Kidney tubule cell (primary cell): ENCODE measurements at regions not wholly inside any gene's neighbourhood (a gene's known extent, or its start where the extent isn't known, plus 50 kb on each side); places are given as distances from the start of the nearest gene placed in this dataset.
"Not testable (repeated sequence)": the region's sequence is repeated elsewhere in the genome, so short reads cannot be mapped to it uniquely, and the experiment has no call there.

Source experiments
- DNase-seq: peaks from one replicate; pipeline ENCODE4 v3.0.0-alpha.2; 2018; ENCODE audit warnings: low spot score

DNA sequence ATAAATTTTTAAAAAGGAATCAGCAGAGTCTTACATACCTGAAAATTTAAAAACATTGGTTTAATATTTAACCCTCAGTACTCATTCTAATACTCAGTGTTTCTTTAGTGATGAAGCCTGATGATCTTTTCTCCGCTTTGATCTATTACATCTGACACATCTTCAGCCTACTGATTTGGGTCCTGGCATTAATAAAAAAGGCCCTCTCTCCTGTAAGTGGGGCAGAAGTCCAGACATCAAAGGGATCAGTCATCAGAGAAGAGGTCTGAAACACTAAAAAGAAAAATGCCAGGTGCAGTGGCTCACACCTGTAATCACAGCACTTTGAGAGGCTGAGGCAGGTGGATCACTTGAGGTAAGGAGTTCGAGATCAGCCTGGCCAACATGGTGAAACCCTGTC, 581.1 kb upstream of the LRATD1 start:
- DNase-seq = no peak

DNA sequence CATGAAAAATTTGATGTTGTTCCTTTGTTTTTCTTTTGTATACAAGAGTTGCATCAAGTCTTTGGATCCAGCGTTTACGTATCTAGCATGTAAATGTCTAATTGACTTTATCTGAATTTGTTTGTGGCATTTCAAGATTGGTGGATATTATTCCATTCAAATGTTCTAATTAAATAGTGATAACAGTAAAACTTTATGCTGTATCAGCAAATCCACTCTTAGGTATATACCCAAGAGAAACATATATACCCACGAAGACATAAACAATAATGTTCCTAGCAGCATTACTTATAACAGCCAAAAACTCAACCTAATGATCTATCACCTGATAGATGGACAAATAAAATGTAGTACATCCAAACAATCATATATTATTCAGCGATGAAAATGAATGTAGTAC, 579.4 kb upstream of the LRATD1 start:
- DNase-seq = no peak

DNA sequence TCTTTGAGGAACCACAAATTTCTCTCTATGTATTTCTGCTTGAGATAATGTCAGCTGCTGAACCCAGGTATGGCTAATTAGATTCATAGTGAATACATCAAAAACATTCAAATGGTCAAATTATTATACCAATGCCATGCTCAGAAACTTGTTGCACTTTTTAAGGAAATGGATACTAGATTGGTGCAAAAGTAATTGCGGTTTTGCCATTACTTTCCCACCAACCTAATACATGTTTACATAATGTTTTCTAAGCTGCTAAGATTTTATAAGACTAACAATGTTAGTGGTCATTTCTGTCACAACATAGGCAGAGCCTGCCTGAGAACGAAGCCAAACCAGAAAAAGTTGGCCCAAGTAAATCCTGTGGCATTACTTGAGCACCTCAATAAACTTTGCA, 568.2 kb upstream of the LRATD1 start:
- no peak for DNase-seq

DNA sequence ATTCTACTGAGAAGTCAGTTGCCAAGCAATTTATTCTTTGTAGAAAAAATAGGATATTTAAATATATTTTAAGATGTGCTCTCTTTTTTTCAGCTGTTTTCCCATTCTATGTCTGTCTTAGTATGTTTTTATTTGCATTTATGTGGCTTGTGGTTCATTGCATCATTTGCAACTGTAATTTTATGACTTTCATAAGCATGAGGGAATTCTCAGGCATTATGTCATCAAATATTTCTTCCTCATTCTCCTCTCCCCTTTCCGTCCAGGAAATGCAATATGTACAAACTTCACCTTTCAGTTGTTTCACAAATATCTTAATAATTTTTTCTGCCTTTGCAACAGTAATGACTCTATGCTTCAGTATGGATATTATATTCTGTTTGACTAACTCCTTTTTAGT, 560.2 kb upstream of the LRATD1 start:
- DNase-seq = peak; percentile 25

DNA sequence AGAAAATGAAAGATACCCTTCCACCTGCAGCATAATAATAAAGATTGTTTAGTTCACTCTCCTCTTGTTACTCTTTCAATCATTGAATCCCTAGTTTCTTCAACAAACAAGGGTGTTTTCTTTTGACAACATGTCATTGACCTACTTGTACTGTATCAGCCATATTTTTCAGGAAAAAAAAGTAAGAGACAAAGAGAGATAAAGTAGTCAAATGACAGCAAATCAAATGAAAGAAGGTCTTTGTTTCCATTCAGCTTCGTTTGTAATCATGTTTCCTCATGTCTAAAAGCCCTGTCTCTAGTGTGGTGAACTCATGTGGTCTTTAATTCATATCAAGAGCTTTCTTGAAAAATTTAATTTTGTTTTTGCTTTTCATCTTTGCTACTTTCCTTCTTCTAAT, 557.8 kb upstream of the LRATD1 start:
- DNase-seq = no peak

DNA sequence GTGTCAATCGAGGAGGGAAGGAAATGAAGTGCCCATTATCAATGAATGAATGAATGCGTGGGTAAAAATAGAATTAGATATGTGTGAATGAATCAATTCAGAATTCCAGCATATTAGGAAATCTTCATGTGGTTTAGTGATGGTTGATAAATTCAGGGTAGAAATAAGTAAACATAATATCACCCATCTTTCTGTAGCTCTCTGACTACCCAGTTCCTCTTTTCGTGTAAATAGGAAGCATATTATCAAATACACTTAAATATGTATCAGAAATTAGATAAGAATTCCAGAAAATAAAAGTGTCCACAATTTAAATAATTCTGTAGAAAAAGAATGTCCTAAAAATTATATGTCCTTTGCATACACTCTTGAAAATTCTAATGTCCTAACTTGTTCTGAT, 552.9 kb upstream of the LRATD1 start:
- DNase-seq = no peak

DNA sequence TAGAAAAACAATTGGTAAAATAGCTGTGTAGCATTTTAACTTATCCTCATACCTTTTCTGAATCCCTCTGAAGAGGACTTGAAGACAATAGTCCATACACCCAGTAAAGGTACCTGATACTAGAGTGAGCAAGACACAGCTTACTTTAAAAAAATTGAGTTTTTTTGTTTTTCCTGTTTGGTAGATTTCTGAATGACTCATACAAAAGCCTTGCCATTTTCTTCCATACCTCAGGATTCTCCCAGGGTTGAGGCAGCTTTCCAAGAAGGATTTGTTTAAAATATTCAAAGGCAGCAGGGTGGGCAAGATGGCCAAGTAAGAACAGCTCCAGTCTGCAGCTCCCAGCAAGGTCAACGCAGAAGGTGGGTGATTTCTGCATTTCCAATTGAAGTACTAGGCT, 551.0 kb upstream of the LRATD1 start:
- DNase-seq = no peak

DNA sequence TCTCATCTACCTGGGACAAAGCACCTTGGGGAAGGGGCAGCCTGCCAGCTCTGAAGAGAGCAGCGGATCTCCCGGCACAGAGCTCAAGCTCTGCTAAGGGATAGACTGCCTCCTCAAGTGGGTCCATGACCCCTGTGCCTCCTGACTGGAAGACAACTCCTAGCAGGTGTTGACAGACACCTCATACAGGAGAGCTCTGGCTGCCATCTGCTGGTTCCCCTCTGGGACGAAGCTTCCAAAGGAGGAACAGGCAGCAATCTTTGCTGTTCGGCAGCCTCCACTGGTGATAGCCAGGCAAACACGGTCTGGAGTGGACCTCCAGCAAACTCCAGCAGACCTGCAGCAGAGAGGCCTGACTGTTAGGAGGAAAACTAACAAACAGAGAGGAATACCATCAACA, 549.9 kb upstream of the LRATD1 start:
- no peak for DNase-seq

DNA sequence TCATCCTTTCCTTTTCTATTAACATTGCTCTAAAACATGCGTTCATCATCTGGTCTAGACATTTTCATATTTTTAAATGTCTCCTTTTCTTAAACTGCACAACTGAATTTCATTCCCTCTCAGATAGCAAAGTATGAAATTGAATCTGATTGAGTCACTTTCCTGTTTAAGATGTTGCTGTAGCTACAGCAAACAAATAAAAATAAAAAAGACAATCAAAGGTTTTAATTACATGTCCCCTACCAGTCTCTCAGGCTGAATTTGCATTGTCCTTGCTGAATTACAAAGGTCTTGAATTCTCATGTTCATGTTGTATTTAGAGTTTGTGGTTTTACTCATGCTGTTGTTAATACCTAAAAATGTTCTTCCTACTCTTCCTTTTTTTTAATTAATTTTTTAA, 537.9 kb upstream of the LRATD1 start:
- no peak for DNase-seq

DNA sequence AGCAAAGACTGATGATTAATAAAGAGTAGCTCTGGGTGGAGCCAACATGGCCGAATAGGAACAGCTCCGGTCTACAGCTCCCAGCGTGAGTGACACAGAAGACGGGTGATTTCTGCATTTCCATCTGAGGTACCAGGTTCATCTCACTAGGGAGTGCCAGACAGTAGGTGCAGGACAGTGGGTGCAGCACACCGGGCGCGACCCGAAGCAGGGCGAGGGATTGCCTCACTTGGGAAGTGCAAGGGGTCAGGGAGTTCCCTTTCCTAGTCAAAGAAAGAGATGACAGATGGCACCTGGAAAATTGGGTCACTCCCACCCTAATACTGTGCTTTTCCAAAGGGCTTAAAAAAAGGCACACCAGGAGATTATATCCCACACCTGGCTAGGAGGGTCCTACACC, 533.4 kb upstream of the LRATD1 start:
- DNase-seq = not testable (repeated sequence)

DNA sequence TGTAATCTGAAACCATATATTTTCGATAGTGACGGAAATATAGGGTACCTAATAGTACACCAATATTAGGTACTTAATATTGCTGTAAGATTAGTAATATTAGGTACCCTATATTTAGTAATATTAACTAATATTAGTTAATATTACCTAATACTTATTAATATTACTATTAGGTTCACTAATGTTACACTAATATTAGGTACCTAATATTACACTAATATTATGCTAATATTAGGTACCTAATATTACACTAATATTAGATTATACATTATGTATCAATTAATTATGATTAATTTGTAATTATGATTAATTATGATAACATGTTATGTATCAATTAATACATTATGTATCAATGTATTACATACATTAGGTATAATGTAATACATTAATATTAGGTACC, 518.2 kb upstream of the LRATD1 start:
- DNase-seq = no peak

DNA sequence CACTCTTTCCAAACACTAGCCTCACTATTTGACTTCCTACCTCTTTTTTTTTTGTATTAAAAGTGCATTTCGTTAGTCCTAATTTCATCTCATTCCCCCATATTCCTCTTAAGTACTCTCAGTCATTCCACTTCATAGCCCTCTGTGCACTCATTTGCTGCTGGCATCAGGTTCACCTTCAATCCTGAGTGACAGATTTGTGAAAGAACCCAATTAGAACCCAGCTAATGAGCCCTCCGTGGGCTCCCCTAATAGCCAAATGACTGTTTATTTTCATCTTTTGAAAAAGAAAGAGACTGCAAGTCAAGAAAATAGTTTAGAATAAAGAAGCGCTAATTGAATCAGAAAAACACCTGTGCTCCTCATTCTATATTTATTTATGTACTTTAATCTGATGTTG, 512.1 kb upstream of the LRATD1 start:
- no peak for DNase-seq

DNA sequence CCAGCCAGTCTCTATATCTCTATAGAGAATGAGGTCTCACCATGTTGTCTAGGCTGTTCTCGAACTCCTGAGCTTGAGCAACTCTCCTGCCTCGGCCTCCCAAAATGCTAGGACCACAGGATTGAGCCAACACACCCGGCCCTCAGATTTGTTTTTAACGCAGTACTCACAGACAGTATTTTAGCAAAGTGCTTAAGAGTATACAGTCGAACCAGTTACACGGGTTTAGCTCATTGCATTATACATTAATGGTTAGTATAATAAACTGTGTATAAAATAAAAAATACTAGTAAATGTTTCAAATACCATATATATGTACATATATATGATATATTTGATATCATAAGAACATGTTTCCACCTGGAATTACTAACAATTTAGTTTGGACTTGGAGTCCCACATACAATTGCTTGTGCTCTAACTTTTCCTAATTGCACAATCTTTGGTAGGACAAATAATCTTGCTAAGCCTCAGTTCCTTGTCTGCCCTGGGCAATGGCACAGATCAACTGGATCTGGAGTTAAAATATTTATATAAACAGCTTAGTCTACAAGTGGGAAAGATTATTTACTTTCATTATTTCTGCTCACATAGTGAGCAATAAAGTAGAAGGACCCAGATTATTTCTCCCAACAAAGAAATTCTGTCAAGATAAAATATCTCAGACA, 508.9 kb upstream of the LRATD1 start:
- no peak for DNase-seq

DNA sequence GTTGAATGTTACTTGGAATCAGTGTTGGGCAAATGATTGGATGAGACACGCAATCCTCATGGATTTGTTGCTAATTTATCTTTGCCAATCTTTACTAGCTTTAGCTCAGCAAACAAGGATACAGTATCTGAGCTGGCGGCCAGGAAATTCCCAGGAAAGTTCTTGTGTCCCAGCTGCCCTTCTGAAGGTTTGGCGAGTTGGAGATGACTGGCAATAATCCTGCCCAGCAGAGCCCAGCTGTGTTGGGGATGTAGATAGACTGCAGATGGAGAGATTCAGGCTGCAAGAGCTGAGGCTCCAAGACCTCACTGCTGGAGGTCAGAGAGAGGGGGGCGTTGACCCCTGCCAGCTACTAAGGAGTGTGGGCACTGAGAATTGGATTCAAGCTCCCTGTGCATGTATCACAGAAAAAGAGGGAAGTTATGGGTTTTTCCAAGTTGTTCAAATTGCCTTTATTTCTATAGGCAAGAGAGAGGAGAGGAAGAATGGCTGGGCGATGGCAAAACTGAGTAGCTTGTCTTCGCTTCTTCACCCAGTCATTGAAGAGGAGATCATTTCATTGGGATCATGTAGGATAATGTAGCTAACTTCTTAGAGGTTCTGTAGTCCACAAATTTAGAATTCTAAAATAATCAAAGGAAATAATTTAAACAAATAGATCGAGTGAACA, 506.8 kb upstream of the LRATD1 start:
- no peak for DNase-seq

DNA sequence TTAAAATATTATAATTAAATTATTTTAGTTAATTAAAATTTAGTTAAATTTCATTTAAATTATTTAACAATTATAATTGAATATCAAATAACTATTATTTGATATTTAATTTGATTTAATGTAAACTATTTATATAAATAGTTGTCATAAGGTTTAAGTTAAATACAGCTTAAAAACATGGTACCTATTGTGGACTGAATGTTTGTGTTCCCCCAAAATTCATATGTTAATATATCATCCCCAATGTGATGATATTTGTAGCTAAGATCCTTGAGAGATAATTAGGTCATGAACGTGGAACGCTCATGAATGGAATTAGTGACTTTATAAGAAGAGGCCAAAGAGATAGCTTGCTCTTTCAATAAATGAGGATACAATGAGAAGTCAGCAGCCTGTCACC, 505.7 kb upstream of the LRATD1 start:
- no peak for DNase-seq

DNA sequence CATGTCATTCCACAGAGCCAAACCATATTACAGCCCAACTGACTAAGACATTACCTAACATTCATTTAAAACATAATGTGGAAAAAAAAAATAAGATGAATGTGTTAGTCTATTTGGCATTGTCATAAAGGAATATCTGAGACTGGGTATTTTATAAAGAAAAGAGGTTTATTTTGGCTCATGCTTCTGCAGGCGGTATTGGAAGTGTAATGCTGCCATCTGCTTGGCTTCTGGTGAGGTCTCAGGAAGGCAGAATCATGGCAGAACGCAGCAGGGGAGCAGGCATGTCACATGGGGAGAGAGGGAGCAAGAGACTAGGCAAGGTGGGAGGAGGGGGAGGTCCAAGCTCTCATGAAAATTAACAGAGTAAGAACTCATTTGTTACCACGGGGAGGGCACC, 504.8 kb upstream of the LRATD1 start:
- DNase-seq = no peak

DNA sequence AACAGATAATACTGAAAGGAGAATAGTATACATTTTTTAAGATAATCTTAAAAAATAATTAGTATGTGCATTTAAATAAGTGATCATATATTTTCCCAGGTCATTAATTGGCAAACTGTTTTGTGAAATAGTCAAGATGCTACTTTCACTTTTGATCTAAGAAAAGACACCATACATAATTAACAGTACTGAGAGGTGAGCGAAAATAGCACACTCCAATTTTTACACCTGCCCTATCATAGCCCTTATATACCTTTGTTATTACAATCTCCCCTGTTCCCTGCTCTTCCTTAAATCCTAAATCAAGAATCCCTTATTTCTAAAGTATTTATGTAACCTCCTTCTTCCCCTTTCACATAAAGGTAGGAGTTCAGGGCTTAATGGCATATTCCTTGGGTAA, 500.1 kb upstream of the LRATD1 start:
- no peak for DNase-seq

DNA sequence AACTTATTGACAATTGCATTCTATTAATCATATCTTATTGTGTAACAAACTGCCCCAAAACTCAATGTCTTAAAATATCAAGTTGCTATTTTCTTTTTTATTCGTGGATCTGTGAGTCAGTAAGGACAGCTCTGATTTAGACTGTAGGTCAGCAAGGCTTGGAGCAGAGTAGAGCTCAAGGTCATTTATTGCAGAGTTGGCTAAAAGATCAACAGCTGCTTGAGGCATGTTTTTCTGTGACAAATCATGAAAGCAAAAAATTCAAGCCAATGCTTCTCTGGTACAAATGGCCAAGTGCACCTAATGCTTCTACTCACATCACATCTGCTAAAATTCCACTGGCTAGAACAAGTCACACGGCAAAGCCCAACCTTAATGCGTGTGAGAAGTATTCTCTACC, 497.7 kb upstream of the LRATD1 start:
- DNase-seq = no peak

DNA sequence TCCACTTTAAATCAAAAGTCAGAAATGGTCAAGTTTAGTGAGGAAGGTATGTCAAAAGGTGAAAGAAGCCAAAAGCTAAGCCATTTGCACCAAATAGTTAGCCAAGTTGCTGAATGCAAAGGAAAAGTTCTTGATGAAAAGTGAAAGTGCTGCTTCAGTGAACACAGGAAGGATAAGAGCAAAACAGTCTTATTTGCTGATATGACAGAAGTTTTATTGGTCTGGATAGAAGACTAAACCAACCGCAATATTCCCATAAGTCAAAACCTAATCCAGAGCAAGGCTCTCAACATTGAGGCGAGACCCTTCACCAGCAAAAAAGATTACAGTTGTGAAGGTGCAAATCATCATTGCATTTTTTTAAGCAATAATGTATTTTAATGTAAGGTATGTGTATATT, 496.5 kb upstream of the LRATD1 start:
- DNase-seq = no peak

DNA sequence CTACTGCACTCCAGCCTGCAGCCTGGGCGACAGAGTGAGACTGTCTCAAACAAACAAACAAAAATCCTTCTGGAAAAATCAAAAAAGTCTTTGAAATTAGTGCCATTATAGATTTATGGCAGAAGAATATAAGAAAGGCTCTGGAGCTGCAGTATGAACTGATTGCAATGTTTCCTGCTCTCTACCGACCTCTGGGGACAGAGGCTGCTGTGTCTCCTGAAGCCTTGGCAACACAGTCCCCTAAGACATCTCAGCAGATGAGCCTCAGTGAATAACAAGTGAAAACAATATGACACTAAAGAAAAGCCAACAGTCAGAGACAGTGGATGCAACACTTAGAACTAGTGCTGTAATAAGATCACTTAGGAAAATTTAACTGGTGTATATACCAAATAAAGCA, 494.9 kb upstream of the LRATD1 start:
- DNase-seq = peak; percentile 5

DNA sequence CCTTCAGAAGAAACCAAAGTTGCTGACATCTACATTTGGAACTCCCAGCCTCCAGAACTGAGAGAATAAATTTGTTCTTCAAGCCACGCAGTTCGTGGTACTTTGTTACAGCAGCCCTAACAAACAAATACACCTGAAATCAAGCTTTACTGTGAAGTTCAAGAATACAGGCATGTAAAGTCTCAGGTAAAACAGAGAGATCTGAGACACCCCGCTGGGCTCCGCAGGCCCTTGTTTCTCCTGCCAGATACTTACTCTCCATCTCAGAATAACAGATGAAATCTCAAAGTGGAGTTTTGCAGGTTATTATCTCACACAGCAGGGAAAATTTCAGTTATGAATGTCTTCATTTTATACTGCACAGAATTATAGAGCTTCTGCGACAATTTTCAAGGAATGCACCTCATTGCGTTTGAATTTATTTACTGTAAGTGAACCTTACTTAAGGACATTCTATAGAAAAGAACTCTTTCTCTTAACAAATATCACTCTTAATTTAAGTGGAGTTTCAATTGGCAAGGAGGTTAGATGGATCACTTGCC, 492.4 kb upstream of the LRATD1 start:
- DNase-seq = no peak

DNA sequence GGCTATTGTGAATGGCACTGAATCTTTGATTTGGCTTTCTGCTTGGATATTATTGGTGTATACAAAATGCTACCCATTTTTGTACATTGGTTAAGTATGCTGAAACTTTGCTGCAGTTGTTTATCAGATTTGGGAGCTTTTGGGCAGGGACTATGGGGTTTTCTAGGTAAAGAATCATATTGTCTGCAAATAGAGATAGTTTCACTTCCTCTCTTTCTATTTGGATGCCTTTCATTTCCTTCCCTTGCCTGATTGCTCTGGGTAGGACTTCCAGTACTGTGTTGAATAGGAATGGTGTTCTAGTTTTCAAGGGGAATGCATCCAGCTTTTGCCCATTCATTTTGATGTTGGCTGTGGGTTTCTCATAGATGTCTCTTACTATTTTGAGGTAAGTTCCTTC, 489.1 kb upstream of the LRATD1 start:
- DNase-seq = no peak

DNA sequence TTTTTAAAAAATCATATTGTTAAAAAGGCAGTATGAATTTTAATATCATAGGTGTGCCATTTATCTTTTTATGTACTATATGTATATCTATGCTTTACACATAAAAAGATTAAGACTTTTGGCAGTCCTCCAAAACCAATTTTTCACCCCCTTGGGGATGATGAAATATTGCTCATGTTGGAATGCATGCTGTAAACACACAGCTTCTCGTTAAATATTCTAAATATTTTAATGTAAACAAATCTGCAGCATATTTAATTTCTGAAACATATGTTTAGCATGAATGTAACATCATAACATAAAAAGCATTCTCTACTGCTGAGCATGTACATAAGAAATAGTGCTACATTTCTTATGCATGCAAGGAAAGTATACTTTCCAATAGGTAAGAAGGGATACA, 484.3 kb upstream of the LRATD1 start:
- no peak for DNase-seq

DNA sequence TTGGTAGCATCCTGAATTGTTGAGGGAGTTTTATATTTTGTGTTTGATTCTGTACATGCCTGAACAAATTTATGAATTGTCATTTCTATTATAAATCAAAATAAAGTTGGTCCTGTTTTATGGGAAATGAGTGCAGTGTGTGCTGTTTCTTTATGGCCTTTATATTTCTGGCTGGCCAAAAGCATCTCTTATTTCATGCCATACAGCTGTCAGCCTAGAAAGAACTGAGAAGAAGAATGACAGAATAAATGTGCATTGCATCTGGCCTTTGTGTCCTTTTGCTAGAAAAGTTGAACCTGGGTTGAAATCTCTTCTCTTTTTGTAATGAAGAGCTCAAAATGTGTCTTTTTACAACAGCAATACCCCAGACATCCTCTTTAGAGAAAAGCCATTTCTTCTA, 474.7 kb upstream of the LRATD1 start:
- no peak for DNase-seq
